DOHH2 (cell line): ENCODE measurements at regions not wholly inside any gene's neighbourhood (a gene's known extent, or its start where the extent isn't known, plus 50 kb on each side); places are given as distances from the start of the nearest gene placed in this dataset.

Experiments used
- EZH2phosphoT487 ChIP-seq: fragments of 200-600 bp; sonication (generic); IDR thresholded peaks from 2 replicates; pipeline ENCODE4 v1.6.1; 2017; ENCODE audit warnings: borderline replicate concordance, mild to moderate bottlenecking, antibody characterized with exemption, low read length, moderate library complexity, mixed read lengths
- TF ChIP-seq, protein P1 (sequence below): fragments of 200-600 bp; sonication (generic); IDR thresholded peaks from one replicate; pipeline ENCODE4 v1.5.1; 2014; ENCODE audit warnings: antibody characterized with exemption, mild to moderate bottlenecking, low read depth, low read length; ENCODE audit not compliant: poor library complexity, severe bottlenecking

DNA sequence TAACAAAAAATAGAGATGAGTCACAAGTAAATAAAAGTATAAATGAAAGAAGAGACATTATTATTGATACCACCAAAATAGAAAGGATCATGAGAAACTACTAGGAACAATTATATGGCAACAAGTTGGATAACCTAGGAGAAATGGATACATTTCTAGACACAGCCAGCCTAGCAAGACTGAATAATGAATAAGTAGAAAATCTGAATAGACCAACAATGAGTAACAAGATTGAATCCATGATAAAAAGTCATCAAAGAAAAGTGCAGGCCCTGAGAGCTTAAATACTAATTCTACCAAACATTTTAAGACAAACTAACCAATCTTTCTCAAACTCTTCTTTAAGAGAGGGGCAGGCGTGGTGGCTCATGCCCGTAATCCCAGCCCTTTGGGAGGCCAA is 538.6 kb upstream of the PBX1 start:
- TF ChIP-seq EZH2phosphoT487: no peak
- TF ChIP-seq, protein P1, sequence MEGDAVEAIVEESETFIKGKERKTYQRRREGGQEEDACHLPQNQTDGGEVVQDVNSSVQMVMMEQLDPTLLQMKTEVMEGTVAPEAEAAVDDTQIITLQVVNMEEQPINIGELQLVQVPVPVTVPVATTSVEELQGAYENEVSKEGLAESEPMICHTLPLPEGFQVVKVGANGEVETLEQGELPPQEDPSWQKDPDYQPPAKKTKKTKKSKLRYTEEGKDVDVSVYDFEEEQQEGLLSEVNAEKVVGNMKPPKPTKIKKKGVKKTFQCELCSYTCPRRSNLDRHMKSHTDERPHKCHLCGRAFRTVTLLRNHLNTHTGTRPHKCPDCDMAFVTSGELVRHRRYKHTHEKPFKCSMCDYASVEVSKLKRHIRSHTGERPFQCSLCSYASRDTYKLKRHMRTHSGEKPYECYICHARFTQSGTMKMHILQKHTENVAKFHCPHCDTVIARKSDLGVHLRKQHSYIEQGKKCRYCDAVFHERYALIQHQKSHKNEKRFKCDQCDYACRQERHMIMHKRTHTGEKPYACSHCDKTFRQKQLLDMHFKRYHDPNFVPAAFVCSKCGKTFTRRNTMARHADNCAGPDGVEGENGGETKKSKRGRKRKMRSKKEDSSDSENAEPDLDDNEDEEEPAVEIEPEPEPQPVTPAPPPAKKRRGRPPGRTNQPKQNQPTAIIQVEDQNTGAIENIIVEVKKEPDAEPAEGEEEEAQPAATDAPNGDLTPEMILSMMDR: no peak
